ENCODE measurements at regions not wholly inside any gene's neighbourhood (a gene's known extent, or its start where the extent isn't known, plus 50 kb on each side); places are given as distances from the start of the nearest gene placed in this dataset.
"Not testable (repeated sequence)": the region's sequence is repeated elsewhere in the genome, so short reads cannot be mapped to it uniquely, and the experiment has no call there.

DNA sequence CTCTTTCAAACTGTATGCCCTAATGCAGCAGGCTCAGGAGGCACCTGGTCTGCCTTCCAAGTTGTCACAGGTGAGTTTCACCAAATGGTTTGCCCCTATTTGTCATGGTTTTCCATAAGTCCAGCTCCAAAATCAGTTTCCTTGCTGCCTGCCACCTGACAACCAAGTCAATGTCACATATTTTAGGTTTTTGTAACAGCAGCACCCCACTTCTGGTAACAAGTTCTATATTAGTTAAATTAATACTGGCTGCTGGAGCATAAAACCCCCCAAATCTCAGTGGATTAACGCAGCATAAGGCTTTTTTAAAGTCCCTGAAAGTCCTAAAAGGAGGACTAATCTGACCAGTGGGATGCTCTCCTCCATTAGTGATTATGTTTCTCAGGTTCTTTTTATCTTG is 200.7 kb downstream of the RRAGC start:
- no peak for DNase-seq

DNA sequence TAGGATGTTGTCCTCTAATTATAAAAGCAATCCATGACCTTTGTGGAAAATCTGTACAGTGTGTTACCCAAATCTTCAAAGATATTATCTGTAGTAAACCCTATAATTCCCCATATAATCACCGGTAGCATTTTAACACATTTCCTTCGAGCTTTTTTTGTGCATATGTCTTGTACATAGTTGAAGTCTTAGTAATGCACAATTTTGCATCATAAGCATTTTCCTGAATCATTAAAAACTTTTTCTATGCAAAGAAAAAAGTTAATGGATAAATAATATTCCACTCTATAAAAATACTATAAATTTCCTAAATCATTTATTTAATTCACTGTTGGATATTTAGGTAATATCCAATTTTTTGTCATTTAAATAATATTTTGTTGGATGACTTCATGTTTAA is 201.7 kb downstream of the RRAGC start:
- no peak for DNase-seq

DNA sequence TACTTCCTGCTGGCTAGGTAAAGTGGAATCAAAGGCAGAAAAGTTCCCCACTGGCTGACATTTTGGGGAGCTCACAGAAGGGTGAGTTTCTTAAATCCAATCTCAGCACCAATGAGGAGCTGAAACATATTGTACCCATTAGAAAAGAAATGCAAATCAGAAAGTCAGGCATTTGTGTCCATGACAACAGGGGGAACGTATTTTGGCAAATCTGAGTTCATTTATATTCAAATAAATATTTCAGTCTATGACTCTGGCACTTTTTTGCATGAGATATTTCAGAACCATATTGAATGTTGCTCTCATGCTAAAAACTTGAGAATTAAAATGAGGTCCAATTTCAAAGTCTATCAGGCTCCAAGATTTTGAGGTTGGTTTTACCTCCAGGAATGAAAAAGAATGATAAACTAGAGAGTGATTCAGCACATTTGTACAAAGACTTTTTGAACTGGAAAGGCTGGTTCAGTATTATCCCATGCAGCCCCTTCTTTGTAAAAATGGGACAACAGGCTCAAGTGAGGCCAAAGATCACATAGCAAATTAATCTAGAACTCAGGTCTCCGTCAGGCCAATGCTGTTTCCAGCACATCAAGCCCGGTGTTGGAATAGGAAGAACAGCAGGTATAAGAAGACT is 202.2 kb downstream of the RRAGC start:
- no peak for DNase-seq

DNA sequence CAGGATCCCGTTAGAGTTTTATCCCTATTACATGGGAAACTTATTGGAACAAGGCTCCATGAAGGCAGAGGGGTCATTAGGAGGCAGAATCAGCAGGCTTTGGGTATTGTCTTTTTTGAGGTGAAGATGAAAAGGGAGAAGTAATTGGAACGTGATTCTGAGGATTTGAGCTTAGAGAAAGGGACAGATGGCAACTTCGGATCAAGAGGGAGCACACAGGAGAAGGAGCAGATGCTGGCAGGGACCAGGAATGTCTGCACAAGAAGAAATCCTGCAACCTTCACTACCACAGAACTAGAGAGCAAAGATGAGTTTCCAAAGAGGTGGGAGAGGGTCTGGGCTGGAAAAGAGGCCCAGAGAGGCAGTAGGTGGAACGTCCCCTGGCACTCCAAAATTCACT is 202.8 kb downstream of the RRAGC start:
- DNase-seq, result no peak

GRCh38 chr1:38652217-38652616 is 207.4 kb downstream of the RRAGC start:
- DNase-seq, result no peak

GRCh38 chr1:38651669-38652068 is 207.9 kb downstream of the RRAGC start:
- no peak for DNase-seq

DNA sequence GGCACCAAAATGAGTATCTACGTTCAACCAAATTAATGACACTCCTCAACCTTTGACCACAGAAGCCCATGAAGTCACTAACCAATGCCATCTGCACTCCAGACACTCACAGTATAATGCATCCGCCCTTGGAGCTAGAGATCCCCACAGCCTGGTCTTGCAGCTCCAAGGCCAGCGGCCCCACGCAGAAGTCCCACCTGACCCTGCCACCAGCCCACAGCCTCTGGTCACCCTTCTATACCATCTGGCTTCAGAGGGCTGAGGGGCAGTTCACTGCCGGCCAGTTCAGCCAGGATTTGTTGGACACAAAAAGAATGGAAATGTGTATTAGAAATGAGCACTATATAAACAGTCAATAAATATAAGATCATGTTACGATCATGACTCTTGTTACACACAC is 211.2 kb downstream of the RRAGC start:
- no peak for DNase-seq

DNA sequence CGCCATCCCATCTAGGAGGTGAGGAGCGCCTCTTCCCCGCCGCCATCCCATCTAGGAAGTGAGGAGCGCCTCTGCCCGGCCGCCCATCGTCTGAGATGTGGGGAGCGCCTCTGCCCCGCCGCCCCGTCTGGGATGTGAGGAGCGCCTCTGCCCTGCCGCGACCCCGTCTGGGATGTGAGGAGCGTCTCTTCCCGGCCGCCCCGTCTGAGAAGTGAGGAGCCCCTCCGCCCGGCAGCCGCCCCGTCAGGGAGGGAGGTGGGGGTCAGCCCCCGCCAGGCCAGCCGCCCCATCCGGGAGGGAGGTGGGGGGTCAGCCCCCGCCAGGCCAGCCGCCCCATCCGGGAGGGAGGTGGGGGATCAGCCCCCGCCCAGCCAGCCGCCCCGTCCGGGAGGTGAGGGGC is 212.2 kb downstream of the RRAGC start:
- DNase-seq, result not testable (repeated sequence)

DNA sequence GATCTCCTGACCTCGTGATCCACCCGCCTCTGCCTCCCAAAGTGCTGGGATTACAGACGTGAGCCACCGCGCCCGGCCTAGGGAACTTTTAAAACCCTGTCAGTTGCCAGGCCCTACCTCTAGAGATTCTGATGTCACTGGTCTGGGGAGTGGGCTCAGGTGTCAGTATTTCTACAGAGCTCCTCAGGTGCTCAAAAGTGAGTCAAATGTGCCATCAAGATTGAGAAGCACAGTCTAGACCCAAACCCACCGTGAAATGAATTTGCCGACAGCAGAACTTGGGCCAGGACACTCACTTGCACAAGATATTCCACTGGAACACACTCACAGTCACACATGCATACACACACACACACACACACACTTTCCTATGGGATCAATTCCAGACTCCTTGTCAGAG is 215.5 kb downstream of the RRAGC start:
- DNase-seq, result no peak

DNA sequence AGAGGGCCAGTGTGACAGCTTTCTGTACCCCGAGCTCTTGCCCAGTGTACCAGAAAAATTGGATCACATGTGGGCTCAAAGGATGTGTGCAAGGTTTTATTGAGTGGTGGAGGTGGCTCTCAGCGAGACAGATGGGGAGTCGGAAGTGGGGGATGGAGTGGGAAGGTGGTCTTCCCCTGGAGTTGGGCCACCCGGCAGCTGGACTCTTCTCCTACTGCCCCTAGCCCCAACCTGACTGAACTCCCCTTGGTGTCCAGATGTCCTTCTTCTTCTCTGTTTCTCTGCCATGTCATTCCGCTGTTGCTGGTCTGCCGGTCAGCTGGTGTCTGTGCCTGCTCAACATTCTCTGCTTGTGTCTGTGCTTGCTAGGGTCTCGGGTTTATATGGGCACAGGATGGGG is 217.9 kb downstream of the RRAGC start:
- DNase-seq, result no peak

DNA sequence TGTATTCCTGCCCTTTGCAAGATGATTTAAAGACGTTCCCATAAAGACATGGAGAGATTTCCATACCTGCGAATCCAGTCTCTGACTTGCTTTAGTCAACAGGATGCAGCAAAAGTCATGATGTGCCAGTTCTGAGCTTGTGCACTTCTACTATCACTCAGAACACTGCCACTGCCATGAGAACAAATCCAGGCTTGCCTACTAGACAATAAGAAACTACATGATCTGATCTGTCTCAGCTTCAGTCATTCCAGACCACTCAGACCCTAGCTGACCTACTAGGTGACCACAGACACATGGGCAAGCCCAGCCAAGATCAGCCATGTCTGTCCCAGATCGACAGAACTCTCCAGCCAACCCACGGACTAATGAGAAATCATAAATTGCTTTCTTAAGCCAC is 219.2 kb downstream of the RRAGC start:
- DNase-seq, result no peak

DNA sequence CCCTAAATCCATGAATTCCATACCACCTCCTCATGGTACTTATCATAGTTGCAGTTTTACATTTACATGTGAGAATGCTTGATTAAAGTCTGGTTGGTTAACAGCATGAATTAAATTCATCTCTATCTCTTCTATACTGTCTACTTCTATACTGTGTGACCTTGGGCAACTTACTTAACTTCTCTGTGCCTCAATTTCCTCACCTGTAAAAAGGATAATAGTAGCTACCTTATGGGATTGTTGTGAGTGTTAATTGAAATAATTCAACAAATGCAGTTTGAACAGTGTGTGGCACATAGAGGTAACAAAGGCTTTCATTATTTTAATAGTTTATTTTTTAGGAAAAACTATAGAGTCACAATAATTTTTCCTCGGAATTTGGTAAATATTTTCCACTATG is 231.3 kb downstream of the RRAGC start:
- no peak for DNase-seq

DNA sequence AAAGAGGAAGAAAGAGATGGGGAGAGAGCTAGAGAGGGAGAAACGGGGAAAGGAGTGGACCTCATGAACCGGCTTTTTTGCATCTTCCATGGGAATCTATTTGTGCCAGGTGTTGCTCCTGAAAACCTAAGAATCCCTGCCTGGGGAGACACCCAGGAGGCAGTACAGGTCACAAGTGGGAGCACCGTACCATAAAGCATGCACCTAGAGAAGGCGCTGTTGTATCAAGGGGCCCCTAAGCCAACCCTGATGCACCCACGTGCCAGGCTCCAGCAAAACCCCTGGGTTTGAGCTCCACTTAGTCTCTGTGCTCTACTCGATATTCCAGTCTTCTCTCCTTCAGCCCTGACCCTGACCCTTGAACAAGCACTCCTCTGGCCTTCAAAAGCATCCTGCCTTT is 233.6 kb downstream of the RRAGC start:
- no peak for DNase-seq

GRCh38 chr1:38624336-38625039 is 235.1 kb downstream of the RRAGC start:
- no peak for DNase-seq

- no peak for DNase-seq
Observed at GRCh38 chr1:38623529-38623928, 236.0 kb downstream of the RRAGC start.

DNA sequence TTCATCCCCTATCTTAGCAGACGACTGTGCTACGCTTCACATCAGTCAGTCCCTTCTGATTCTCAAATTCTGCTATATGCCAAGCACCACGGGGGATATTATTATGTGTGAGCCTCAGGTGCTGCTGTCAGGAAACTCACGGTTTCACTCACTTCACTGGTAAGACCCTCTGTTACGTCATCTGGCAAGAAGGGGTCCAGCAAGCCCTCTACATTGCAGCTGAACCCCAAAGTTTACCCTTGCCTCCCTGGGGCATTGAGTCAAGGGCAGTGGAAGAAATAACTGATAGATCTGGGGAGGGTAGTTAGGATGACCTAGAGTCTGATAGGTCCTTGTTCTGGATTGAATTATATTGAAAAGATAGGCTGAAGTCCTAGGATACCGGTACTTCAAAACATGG is 237.4 kb downstream of the RRAGC start:
- no peak for DNase-seq

- no peak for DNase-seq
Observed at GRCh38 chr1:38616846-38617245, 242.7 kb downstream of the RRAGC start.

GRCh38 chr1:38615680-38616079 is 243.9 kb downstream of the RRAGC start:
- DNase-seq, result no peak

- DNase-seq, result no peak
Observed at GRCh38 chr1:38614861-38615260, 244.7 kb downstream of the RRAGC start.

DNA sequence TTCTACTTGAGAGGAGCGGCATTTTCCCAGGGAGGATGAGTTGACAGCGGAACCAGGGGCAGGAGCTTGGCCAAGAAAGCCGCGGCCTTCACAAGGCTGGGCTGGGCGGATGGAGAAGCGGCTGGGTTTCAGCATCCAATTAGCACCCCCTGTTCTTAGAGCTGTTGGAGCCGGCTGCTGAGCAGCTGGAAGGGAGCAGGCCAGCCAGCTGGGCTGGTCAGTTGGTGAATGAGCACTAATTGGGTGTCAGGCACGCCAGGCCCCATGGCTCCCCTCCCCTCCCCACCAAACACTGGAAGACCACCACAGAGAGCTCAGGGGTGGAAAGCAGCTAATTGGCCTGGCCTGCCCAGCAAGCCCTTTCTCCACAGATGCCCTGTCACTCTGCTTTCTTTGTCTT is 245.6 kb downstream of the RRAGC start:
- DNase-seq, result no peak

GRCh38 chr1:38612951-38613350 is 246.6 kb downstream of the RRAGC start:
- no peak for DNase-seq

DNA sequence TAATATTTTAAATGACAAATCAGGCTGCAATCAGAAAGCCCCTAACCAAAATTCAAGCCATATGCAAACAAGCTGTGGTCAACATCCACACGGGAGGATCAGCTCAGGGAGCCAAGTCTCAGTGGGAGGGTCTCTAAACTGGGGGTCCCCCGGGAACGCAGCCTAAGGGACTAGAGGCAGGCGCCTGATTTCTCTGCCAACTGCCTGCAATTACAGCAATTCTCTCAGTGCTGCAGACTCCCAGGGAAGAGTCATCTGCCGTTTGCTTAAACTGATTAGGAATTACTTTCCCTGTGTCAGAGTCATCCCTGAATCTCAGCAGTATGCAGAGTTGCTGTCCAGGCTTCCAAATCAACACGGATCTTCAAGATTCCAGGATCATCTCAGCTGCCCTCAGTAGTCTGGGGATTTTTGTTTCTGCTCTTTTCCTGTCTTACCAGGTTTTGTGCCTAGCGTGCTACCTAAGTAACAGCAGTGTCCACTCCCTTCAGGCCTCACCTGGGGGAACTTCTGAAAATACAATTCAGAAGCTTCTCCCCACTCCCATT is 247.8 kb downstream of the RRAGC start:
- DNase-seq, result no peak

- no peak for DNase-seq
Observed at GRCh38 chr1:38609166-38610025, 250.2 kb downstream of the RRAGC start.

Data from GOT3 (cell line).